Activated naive CD8-positive, alpha-beta T cell treated with anti-CD3 and anti-CD28 coated beads for 36 hours (primary cell): ENCODE measurements at regions not wholly inside any gene's neighbourhood (a gene's known extent, or its start where the extent isn't known, plus 50 kb on each side); places are given as distances from the start of the nearest gene placed in this dataset.

Experiments
- DNase-seq: peaks from one replicate; pipeline ENCODE4 v3.0.0; 2021
- H3K27ac Mint-ChIP-seq: one replicate; pipeline ENCODE4 v1.8.0; 2022; ENCODE audit warnings: mild to moderate bottlenecking, moderate library complexity, mixed read lengths
- H3K27me3 Mint-ChIP-seq: one replicate; pipeline ENCODE4 v1.8.0; 2022; ENCODE audit warnings: mild to moderate bottlenecking, mixed read lengths
- H3K36me3 Mint-ChIP-seq: one replicate; pipeline ENCODE4 v1.8.0; 2021; ENCODE audit warnings: mild to moderate bottlenecking, mixed read lengths
- H3K4me1 Mint-ChIP-seq: one replicate; pipeline ENCODE4 v1.8.0; 2021; ENCODE audit warnings: mixed read lengths
- H3K4me3 Mint-ChIP-seq: one replicate; pipeline ENCODE4 v1.8.0; 2022; ENCODE audit warnings: mild to moderate bottlenecking, moderate library complexity, mixed read lengths
- H3K9me3 Mint-ChIP-seq: one replicate; pipeline ENCODE4 v1.8.0; 2022; ENCODE audit warnings: mixed read lengths

- peaks cover 25% of the 10 kb centered on the region for H3K27me3 Mint-ChIP-seq
- H3K4me1 Mint-ChIP-seq: peaks cover 36% of the 10 kb centered on the region
- H3K27ac Mint-ChIP-seq: no peak overlapping the region
- peaks cover 7% of the 10 kb centered on the region for H3K36me3 Mint-ChIP-seq
- no peak for DNase-seq
- H3K9me3 Mint-ChIP-seq: no peaks in the 10 kb centered on the region
- no peak overlapping the region for H3K4me3 Mint-ChIP-seq
Measured at GRCh38 chr7:156094350-156095146, 282.3 kb upstream of the SHH start.

DNA sequence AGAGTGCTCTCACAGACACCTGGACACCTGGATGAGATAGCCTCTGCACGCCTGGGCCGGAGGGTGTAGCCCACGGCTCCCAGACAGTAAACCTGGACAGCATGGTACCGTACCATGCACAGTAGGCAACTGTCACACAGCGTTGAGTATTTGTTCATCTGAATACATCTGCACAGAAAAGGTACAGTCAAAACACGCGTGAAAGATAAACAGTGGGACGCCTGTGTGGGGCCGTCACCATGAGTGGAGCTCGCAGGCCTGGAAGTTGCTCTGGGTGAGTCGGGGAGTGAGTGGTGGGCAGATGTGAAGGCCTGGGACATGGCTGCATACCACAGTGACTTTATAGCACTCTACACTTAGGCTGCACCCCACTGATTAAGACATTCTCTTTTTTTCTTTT, 280.0 kb upstream of the SHH start:
- no peak overlapping the region for H3K27ac Mint-ChIP-seq
- H3K36me3 Mint-ChIP-seq: peaks cover 7% of the 10 kb centered on the region
- H3K9me3 Mint-ChIP-seq: no peaks in the 10 kb centered on the region
- DNase-seq: no peak
- no peak overlapping the region for H3K4me3 Mint-ChIP-seq
- peaks cover 28% of the 10 kb centered on the region for H3K27me3 Mint-ChIP-seq
- peaks cover 33% of the 10 kb centered on the region for H3K4me1 Mint-ChIP-seq

- Mint-ChIP-seq H3K4me3 (no peak overlapping the region), H3K27ac (no peak overlapping the region), H3K4me1 (peaks cover 26% of the 10 kb centered on the region), H3K27me3 (peaks cover 28% of the 10 kb centered on the region), H3K36me3 (peaks cover 7% of the 10 kb centered on the region), H3K9me3 (no peaks in the 10 kb centered on the region)
- no peak for DNase-seq
Measured at GRCh38 chr7:156091519-156092080, 279.3 kb upstream of the SHH start.

DNA sequence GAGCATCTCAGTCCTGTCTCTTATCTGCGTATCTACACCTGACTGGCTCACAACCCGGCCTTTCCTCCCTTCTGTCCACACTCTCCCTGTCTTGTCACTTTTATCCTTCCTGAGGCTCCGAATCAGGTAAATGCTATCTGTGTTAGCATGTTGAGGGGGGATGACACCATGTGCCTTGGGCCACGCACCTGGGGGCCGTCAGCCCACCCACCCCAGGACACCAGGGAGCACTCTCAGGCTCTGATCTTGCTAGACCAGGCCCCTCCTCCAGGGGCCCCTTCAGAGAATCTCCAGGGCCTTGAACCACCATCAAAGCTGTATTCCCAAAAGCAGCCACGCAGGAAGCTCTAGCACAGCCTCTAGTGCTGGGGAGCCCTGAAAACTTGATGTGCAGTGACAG, 278.7 kb upstream of the SHH start:
- DNase-seq: no peak
- Mint-ChIP-seq H3K4me1 (peaks cover 20% of the 10 kb centered on the region), H3K4me3 (no peak overlapping the region), H3K36me3 (peaks cover 7% of the 10 kb centered on the region), H3K27me3 (peaks cover 28% of the 10 kb centered on the region), H3K27ac (no peak overlapping the region), H3K9me3 (no peaks in the 10 kb centered on the region)

DNA sequence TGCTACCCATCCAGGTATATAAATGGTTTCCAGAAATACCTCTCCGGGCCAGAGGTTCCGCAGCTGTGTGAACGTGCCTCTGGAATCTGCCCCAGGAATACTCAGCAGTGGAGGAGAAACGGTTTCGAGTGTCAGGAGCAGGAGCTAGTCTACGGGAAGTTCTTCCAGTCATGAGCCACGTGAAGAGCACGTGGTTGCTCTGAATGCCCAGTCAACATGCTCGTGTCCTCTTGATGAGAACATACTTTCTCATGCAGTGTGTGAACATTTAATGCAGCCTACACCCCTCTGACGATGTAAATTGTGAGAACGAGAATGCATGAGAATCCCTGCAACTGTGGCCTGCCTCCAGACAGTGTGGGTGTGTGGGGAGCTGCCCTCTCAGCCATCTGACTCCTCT, 277.0 kb upstream of the SHH start:
- H3K27ac Mint-ChIP-seq: no peak overlapping the region
- H3K27me3 Mint-ChIP-seq: peaks cover 28% of the 10 kb centered on the region
- H3K4me1 Mint-ChIP-seq: peaks cover 13% of the 10 kb centered on the region
- H3K4me3 Mint-ChIP-seq: no peak overlapping the region
- no peaks in the 10 kb centered on the region for H3K9me3 Mint-ChIP-seq
- no peak for DNase-seq
- peaks cover 7% of the 10 kb centered on the region for H3K36me3 Mint-ChIP-seq

DNA sequence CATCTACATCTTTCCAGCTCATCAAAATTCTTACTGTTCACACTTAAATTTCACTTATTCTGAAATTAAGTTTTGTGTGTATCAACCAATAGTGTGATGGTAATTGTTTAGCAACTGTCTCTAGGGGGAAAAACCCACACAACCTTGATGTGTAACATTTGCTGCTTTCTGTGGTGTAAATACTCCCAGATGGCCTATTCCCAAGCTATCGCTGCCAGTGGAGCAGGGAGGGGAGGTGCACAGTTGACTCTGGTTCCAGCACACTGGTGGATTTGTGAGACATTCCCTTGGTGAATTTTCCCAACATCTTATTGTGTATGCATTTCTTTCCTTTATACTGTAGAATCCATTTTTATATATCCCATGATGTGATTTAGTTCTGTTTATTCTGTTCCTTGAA, 275.9 kb upstream of the SHH start:
- DNase-seq: no peak
- Mint-ChIP-seq H3K9me3 (no peaks in the 10 kb centered on the region), H3K27ac (no peak overlapping the region), H3K4me1 (peaks cover 13% of the 10 kb centered on the region), H3K27me3 (peaks cover 21% of the 10 kb centered on the region), H3K36me3 (no peaks in the 10 kb centered on the region), H3K4me3 (no peak overlapping the region)

DNA sequence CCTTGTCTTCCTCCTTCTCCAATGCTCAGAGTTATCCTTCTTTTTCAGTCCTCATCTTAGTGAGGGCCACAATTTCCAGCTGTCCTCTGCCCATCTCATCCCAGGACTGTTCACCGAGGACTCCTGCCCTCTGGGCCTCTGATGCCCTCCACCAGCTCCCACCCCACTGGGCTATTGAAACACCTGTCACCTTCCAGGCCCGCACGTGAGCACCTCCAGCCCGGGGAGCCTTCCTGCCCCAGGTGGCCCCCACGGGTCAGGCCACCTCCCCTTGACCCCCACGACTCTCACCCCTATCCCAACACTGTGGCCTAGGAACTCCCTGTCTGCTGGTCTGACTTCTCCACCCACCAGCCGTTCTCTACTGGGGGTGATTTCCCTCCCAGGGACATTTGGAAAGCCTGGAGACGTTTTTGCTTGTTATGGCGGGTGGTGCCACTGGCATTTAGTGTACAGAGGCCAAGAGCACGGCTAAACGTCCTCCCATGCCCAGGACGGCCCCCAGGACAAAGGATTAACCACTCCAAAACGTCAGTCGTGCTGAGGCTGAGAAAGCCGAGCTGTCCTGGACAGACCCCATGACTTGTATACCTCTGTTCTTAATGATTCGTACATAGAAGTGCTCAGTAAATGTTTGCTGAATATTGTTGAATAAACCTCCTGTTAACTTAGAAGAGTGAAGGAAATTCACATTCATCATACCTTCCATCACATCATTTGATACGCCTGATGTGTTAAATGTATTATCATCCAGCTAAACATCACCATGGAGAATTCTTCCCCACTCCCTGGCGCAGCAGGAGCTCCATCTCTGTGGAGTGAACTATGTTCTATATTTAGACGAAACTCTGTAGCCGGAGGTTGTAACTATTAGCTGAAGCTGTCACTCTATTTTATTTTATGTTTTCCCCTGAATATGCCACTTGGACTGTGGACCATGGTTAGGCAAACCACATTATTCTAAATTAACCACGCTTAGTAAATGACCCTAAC, 270.1 kb upstream of the SHH start:
- H3K36me3 Mint-ChIP-seq: no peaks in the 10 kb centered on the region
- no peak for DNase-seq
- no peaks in the 10 kb centered on the region for H3K9me3 Mint-ChIP-seq
- no peak overlapping the region for H3K4me3 Mint-ChIP-seq
- no peak overlapping the region for H3K27ac Mint-ChIP-seq
- no peaks in the 10 kb centered on the region for H3K27me3 Mint-ChIP-seq
- H3K4me1 Mint-ChIP-seq: no peaks in the 10 kb centered on the region

DNA sequence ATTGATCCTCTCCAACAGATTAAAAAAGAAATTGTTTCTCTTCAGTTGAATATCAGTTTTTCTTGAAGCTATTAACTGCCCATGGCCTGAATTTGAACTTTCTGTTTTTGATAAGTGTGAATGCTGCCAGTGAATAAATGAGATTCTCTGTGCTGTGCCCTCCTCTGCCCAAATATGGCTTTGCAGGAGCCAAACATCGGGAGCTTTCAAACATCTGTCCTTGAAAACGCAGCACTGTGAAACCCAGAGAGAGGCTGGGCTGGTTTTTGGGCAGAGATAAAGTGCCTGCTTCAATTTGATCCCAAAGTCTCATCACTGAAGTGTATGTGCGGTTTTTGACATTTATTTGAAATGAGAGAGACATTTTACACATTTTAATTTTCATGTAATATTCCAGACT, 268.3 kb upstream of the SHH start:
- no peaks in the 10 kb centered on the region for H3K27me3 Mint-ChIP-seq
- no peak overlapping the region for H3K4me3 Mint-ChIP-seq

GRCh38 chr7:156080046-156080445, 267.8 kb upstream of the SHH start:
- Mint-ChIP-seq H3K9me3 (no peaks in the 10 kb centered on the region), H3K27ac (no peak overlapping the region), H3K4me1 (no peaks in the 10 kb centered on the region), H3K27me3 (no peaks in the 10 kb centered on the region), H3K4me3 (no peak overlapping the region), H3K36me3 (no peaks in the 10 kb centered on the region)
- DNase-seq: no peak

More for the DNA sequence above, 268.3 kb upstream of the SHH start:
- no peaks in the 10 kb centered on the region for H3K4me1 Mint-ChIP-seq
- H3K27ac Mint-ChIP-seq: no peak overlapping the region
- no peaks in the 10 kb centered on the region for H3K36me3 Mint-ChIP-seq
- DNase-seq: no peak
- no peaks in the 10 kb centered on the region for H3K9me3 Mint-ChIP-seq

GRCh38 chr7:156079156-156079555, 266.9 kb upstream of the SHH start:
- H3K9me3 Mint-ChIP-seq: no peaks in the 10 kb centered on the region
- H3K36me3 Mint-ChIP-seq: no peaks in the 10 kb centered on the region
- H3K4me3 Mint-ChIP-seq: no peak overlapping the region
- no peaks in the 10 kb centered on the region for H3K27me3 Mint-ChIP-seq
- H3K4me1 Mint-ChIP-seq: no peaks in the 10 kb centered on the region
- H3K27ac Mint-ChIP-seq: no peak overlapping the region
- DNase-seq: no peak

DNA sequence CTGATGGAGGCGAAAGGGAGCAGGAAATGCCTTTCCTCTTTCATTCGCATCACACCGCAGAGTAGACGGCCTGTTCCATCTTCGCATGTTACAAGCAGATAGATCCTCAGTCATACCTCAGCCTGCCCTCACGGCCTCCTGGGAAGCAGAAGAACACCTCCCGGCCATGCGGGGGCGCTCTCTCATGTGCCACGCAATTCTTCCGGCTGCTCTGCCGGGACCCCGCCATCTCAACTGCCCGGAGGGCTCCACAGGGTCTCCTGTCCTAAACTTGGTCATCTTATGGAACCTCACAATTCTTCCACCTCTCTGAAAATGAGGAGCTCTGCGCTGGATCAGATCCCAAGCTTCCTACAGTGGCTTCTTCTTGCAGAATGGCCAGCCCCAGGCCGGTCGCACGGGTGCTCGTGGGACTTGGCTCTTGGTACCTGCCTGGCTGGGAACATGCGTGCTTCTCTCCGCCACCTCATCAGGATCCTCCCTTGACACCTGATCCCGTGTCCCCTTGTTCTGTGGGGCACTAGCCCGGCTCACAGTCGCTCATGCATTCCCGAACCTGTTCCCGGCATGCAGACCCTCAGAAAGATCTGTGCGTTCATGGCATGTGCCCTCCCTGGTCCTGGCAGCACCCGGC, 262.8 kb upstream of the SHH start:
- Mint-ChIP-seq H3K27ac (no peak overlapping the region), H3K4me1 (no peaks in the 10 kb centered on the region), H3K9me3 (no peaks in the 10 kb centered on the region), H3K27me3 (no peaks in the 10 kb centered on the region), H3K36me3 (no peaks in the 10 kb centered on the region), H3K4me3 (no peak overlapping the region)
- DNase-seq: no peak

GRCh38 chr7:156074084-156074483, 261.8 kb upstream of the SHH start:
- Mint-ChIP-seq H3K27ac (no peak overlapping the region), H3K36me3 (no peaks in the 10 kb centered on the region), H3K9me3 (no peaks in the 10 kb centered on the region), H3K4me3 (no peak overlapping the region), H3K27me3 (no peaks in the 10 kb centered on the region), H3K4me1 (peaks cover 1% of the 10 kb centered on the region)
- DNase-seq: no peak

DNA sequence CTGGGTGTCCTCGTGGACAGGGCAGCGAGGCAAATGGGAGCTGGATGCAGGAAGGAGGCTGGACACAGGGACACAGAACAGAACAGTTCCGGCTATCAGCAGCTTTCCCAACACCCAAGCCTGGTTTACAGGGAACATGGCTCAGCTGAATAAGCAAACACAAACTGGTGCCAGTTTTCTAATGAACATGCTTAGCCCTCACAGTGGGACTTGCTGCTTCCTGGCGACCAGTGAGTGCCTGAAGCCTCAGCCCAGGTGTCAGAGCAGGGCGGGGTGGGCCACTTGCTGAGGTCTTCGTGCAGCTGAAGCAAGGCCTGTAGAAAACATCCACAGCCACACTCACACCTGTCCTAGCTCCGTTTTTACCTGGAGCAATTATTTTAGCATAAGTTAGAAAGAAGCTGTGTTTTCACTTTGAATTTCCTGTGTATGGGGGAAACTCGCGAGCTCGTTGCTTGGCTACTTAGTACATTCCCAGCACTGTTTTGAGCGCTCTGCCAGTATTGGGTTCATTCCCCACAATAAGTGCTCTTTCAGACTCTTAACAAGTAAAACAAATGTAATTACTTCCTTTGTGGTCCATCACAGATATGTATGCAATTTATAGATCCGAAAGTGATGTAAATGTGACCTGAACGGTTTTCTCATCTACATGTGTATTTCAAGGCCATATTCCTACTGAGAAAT, 261.2 kb upstream of the SHH start:
- DNase-seq: no peak
- Mint-ChIP-seq H3K4me3 (no peak overlapping the region), H3K27me3 (no peaks in the 10 kb centered on the region), H3K36me3 (no peaks in the 10 kb centered on the region), H3K27ac (no peak overlapping the region), H3K4me1 (peaks cover 1% of the 10 kb centered on the region), H3K9me3 (no peaks in the 10 kb centered on the region)

DNA sequence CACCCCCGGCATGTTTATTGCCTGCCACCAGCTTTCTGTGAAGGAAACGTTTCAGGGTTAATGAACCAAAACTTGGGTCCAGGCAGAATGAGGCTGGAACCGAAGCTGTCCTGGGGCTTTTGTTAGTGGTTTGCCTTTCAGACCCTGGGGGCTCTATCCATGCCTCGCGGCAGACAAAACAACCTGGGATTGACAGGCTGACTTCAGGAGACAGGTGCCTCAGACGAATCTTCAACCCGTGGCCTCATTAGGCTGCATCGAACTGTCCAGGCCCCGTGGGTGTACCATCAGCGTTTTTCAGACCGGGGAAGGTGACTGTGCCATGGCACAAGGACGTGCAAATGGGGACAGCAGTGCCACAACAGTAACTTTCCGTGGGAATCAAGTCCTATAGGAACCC, 259.3 kb upstream of the SHH start:
- no peak overlapping the region for H3K27ac Mint-ChIP-seq
- no peaks in the 10 kb centered on the region for H3K9me3 Mint-ChIP-seq
- no peak for DNase-seq
- H3K4me1 Mint-ChIP-seq: peaks cover 1% of the 10 kb centered on the region
- peaks cover under 1% of the 10 kb centered on the region for H3K27me3 Mint-ChIP-seq
- H3K36me3 Mint-ChIP-seq: no peaks in the 10 kb centered on the region
- no peak overlapping the region for H3K4me3 Mint-ChIP-seq
